Neuron (in vitro differentiated cells): ENCODE measurements at regions not wholly inside any gene's neighbourhood (a gene's known extent, or its start where the extent isn't known, plus 50 kb on each side); places are given as distances from the start of the nearest gene placed in this dataset.

ENCODE experiments used
- H2AFZ ChIP-seq: one replicate; pipeline ENCODE4 v1.6.1; 2013; ENCODE audit warnings: low read depth, mild to moderate bottlenecking, inconsistent platforms, low read length, moderate library complexity
- H3K27me3 ChIP-seq: one replicate; pipeline ENCODE4 v1.6.1; 2013; ENCODE audit warnings: low read length; ENCODE audit not compliant: insufficient read depth
- H3K36me3 ChIP-seq: one replicate; pipeline ENCODE4 v1.6.1; 2013; ENCODE audit warnings: low read length; ENCODE audit not compliant: insufficient read depth
- H3K4me1 ChIP-seq: one replicate; pipeline ENCODE4 v1.6.1; 2013; ENCODE audit warnings: low read length; ENCODE audit not compliant: insufficient read depth
- H3K4me3 ChIP-seq: 2 replicates; pipeline ENCODE4 v1.5.1; 2013; ENCODE audit warnings: mild to moderate bottlenecking, low read length, moderate library complexity
- H3K9me3 ChIP-seq: one replicate; pipeline ENCODE4 v1.6.1; 2013; ENCODE audit warnings: low read length

DNA sequence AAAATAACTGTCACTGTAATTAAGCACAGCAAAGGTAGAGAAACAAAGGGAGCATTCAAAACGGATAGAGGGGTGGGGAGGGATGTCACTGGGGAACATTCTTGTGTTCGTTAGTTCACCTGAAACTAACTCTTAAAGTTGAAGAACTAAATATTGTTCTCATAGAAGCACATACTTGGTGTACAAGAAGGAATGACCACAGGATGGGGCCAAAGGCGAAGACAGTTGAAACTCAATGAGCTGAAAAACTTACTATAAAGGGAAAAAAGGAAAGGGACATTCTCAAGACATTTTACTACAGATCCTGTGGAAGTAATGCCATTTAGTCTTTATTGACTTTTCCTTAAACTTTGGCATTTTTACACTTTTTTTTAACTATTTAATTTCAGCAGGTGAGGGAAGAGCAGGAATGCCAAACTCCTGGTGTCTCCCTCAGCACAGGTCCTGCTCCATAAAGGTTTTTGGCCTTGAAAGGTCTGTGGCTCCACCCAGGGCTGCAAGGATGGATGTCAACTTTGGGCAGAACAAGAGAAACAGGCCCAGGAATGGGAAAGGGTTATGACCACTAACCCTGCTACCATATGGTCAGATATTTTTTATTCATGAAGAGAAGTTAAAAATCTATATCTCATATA is 197.6 kb upstream of the RASA1 start:
- Histone ChIP-seq H3K36me3 (no peaks in the 10 kb centered on the region), H2AFZ (no peak overlapping the region), H3K27me3 (no peaks in the 10 kb centered on the region), H3K9me3 (no peaks in the 10 kb centered on the region), H3K4me1 (no peaks in the 10 kb centered on the region), H3K4me3 (no peak overlapping the region)

- Histone ChIP-seq H3K4me3 (no peak overlapping the region), H3K27me3 (no peaks in the 10 kb centered on the region), H3K9me3 (no peaks in the 10 kb centered on the region)
Observed at GRCh38 chr5:87074072-87074471, 193.6 kb upstream of the RASA1 start.

GRCh38 chr5:87074934-87075541 is 192.6 kb upstream of the RASA1 start:
- Histone ChIP-seq H3K4me1 (no peaks in the 10 kb centered on the region), H2AFZ (no peak overlapping the region), H3K9me3 (no peaks in the 10 kb centered on the region), H3K27me3 (no peaks in the 10 kb centered on the region), H3K4me3 (no peak overlapping the region), H3K36me3 (no peaks in the 10 kb centered on the region)

More at GRCh38 chr5:87074072-87074471, 193.6 kb upstream of the RASA1 start:
- Histone ChIP-seq H3K36me3 (no peaks in the 10 kb centered on the region), H3K4me1 (no peaks in the 10 kb centered on the region), H2AFZ (no peak overlapping the region)

DNA sequence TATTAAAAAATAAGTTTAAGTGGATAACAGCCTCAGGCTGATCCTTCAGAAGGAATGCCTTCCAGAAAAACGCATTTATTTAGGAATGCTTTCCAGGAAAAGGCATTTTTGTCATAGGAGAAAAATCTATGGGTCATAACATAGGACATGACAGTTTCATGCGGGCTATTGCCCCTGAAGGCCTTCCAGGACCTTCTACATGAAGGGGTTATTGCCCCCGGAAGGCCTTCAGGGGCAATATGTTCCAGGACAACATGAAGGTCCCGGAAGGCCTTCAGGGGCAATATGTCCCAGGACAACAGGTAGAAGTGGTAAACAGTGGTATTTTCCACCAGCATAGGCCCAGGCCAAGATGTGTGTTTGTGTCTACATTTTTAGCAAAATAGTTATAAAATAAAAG is 191.3 kb upstream of the RASA1 start:
- Histone ChIP-seq H3K4me1 (no peaks in the 10 kb centered on the region), H3K4me3 (no peak overlapping the region), H2AFZ (no peak overlapping the region), H3K9me3 (no peaks in the 10 kb centered on the region), H3K27me3 (no peaks in the 10 kb centered on the region), H3K36me3 (no peaks in the 10 kb centered on the region)

GRCh38 chr5:87076931-87077330 is 190.8 kb upstream of the RASA1 start:
- H3K9me3 ChIP-seq, result no peaks in the 10 kb centered on the region
- H3K4me1 ChIP-seq, result no peaks in the 10 kb centered on the region
- no peak overlapping the region for H2AFZ ChIP-seq
- no peaks in the 10 kb centered on the region for H3K27me3 ChIP-seq
- H3K36me3 ChIP-seq, result no peaks in the 10 kb centered on the region
- H3K4me3 ChIP-seq, result no peak overlapping the region

DNA sequence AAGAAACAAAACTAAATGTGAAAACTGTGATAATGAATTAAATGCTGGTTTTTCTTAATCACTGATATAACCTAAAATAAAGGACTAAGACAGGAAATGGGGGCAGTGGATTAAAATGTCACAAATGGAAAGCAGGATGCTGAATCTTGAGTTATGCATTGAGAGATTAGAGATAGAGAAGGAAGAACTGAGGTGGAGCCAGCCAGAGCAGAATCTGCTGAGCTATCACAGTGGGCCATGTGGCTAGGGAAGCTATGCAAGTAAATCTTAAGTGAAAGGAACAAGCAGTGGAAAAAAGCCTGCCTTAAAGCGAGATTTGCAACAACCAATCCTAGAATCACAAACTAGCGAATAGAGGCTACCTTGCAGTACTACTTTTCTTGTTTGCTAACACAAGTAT is 188.5 kb upstream of the RASA1 start:
- H3K4me3 ChIP-seq, result no peak overlapping the region
- no peaks in the 10 kb centered on the region for H3K27me3 ChIP-seq
- no peaks in the 10 kb centered on the region for H3K36me3 ChIP-seq

GRCh38 chr5:87081016-87081415 is 186.7 kb upstream of the RASA1 start:
- H3K27me3 ChIP-seq, result no peaks in the 10 kb centered on the region
- H3K9me3 ChIP-seq, result no peaks in the 10 kb centered on the region

More for the DNA sequence above, 188.5 kb upstream of the RASA1 start:
- H3K4me1 ChIP-seq, result no peaks in the 10 kb centered on the region
- H2AFZ ChIP-seq, result no peak overlapping the region
- no peaks in the 10 kb centered on the region for H3K9me3 ChIP-seq

DNA sequence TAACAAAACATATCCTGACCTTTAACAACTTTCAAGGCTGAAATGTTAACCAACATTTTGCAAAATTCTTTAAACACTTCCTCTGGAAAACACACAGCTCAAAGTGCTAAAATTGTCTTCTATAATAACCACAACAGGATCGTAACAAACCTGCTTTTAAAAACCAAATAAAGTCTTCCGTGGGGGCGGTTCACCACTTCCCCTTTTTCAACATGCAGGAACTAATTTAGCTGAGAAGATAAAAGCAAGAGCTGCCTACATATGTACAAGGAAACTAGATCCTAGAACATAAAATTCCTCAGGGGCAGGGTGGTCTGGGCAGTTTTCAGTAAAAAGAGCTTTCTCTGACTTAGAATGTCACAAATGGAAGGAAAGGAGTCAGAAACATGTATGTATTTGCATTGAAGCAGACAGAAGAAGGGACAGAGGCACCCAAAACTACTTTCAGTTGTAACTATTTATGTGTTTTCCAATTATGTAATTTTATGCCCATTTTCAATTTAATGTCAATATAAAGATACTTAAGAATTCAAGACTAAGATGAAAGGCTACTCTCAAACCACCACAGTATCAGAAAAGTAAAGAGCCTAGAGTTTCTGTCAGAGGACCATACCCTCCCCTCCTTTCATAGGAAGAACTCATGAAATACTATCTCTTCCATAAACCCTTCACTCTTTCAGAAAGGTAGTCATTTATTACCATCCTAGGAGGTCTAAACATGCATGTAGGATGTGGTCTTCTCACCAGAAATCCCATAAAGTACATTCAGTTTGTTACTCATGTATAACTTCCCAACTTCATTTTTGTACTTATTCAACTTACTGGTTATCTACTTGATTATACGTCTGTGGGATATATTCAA is 185.9 kb upstream of the RASA1 start:
- no peak overlapping the region for H2AFZ ChIP-seq
- H3K4me1 ChIP-seq, result no peaks in the 10 kb centered on the region
- no peak overlapping the region for H3K4me3 ChIP-seq
- H3K27me3 ChIP-seq, result no peaks in the 10 kb centered on the region
- no peaks in the 10 kb centered on the region for H3K9me3 ChIP-seq
- no peaks in the 10 kb centered on the region for H3K36me3 ChIP-seq

More at GRCh38 chr5:87081016-87081415, 186.7 kb upstream of the RASA1 start:
- Histone ChIP-seq H3K36me3 (no peaks in the 10 kb centered on the region), H3K4me3 (no peak overlapping the region), H3K4me1 (no peaks in the 10 kb centered on the region), H2AFZ (no peak overlapping the region)

GRCh38 chr5:87094347-87094746 is 173.3 kb upstream of the RASA1 start:
- Histone ChIP-seq H3K27me3 (no peaks in the 10 kb centered on the region), H3K4me1 (no peaks in the 10 kb centered on the region), H3K36me3 (no peaks in the 10 kb centered on the region), H2AFZ (no peak overlapping the region), H3K4me3 (no peak overlapping the region), H3K9me3 (no peaks in the 10 kb centered on the region)

DNA sequence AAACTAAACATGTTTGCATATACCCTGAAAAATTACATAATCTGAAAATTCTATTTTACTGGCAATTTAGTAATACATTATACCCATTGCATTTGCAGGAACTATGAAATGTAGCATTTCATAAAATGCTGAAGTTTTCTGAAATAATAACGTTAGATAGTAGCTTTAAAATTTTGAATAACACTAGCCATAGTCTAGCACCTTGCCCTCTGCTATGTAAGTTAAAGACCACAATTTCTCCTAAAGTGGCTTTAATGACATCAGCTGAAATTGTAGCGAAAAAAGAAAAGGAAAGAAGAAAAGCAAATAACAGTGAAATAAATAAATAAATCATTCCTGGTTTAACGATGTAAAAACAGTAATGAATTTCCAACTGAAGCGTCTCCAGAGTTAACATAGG is 172.8 kb upstream of the RASA1 start:
- no peak overlapping the region for H3K4me3 ChIP-seq
- H3K4me1 ChIP-seq, result peaks cover under 1% of the 10 kb centered on the region
- no peaks in the 10 kb centered on the region for H3K36me3 ChIP-seq
- H2AFZ ChIP-seq, result no peak overlapping the region
- no peaks in the 10 kb centered on the region for H3K9me3 ChIP-seq
- no peaks in the 10 kb centered on the region for H3K27me3 ChIP-seq

GRCh38 chr5:87095787-87096186 is 171.9 kb upstream of the RASA1 start:
- Histone ChIP-seq H3K4me3 (no peak overlapping the region), H3K36me3 (no peaks in the 10 kb centered on the region), H3K4me1 (peaks cover 2% of the 10 kb centered on the region), H2AFZ (no peak overlapping the region), H3K9me3 (no peaks in the 10 kb centered on the region), H3K27me3 (no peaks in the 10 kb centered on the region)

DNA sequence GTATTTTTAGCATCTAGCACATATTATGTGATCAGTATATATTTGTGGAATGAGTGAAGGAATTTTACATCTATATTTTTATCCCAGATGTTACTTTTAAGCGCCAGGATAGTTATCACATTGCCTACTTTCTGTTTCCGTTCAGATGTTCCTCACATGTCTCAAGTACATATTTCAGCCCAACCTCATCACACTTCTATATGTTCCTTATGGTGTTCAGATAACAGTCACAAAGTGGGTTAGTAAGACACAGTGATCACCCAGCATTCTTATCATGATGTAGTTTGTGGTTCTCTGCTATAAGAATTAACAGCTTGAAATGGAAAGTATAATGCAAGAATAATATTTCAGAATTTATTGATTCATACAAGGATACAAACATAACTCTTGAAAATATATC is 170.0 kb upstream of the RASA1 start:
- H3K4me1 ChIP-seq, result peaks cover 2% of the 10 kb centered on the region
- H2AFZ ChIP-seq, result no peak overlapping the region
- H3K27me3 ChIP-seq, result no peaks in the 10 kb centered on the region
- H3K36me3 ChIP-seq, result no peaks in the 10 kb centered on the region
- H3K4me3 ChIP-seq, result no peak overlapping the region
- H3K9me3 ChIP-seq, result no peaks in the 10 kb centered on the region

GRCh38 chr5:87099291-87099839 is 168.3 kb upstream of the RASA1 start:
- no peaks in the 10 kb centered on the region for H3K36me3 ChIP-seq
- peaks cover 2% of the 10 kb centered on the region for H3K4me1 ChIP-seq
- H3K9me3 ChIP-seq, result no peaks in the 10 kb centered on the region
- H3K27me3 ChIP-seq, result no peaks in the 10 kb centered on the region
- no peak overlapping the region for H2AFZ ChIP-seq
- H3K4me3 ChIP-seq, result no peak overlapping the region
